LNCAP (cell line): ENCODE measurements at regions not wholly inside any gene's neighbourhood (a gene's known extent, or its start where the extent isn't known, plus 50 kb on each side); places are given as distances from the start of the nearest gene placed in this dataset.
A peak's percentile ranks its signal among the peaks of the same experiment; 100 is the strongest.

Source experiments
- CTCF ChIP-seq: fragments of 450-650 bp; IDR thresholded peaks from 2 replicates; pipeline ENCODE4 v1.5.1; 2017; ENCODE audit warnings: mild to moderate bottlenecking

GRCh38 chr4:111269439-111269838 lies 646.6 kb upstream of the PITX2 start:
- no peak for TF ChIP-seq CTCF

GRCh38 chr4:111274060-111274459 lies 651.2 kb upstream of the PITX2 start:
- no peak for TF ChIP-seq CTCF

GRCh38 chr4:111274486-111274885 lies 651.6 kb upstream of the PITX2 start:
- no peak for TF ChIP-seq CTCF

GRCh38 chr4:111281219-111281618 lies 658.3 kb upstream of the PITX2 start:
- no peak for TF ChIP-seq CTCF

GRCh38 chr4:111282035-111282434 lies 659.2 kb upstream of the PITX2 start:
- no peak for TF ChIP-seq CTCF

- TF ChIP-seq CTCF = peak; percentile 83
These were observed 660.3 kb upstream of the PITX2 start for GRCh38 chr4:111283066-111283677.

- TF ChIP-seq CTCF = no peak
These were observed 673.6 kb upstream of the PITX2 start for GRCh38 chr4:111296466-111296865.

- TF ChIP-seq CTCF = no peak
These were observed 680.9 kb upstream of the PITX2 start for GRCh38 chr4:111303806-111304205.
